ENCODE measurements at regions not wholly inside any gene's neighbourhood (a gene's known extent, or its start where the extent isn't known, plus 50 kb on each side); places are given as distances from the start of the nearest gene placed in this dataset.

GRCh38 chr1:235011599-235012435 is 116.8 kb downstream of the TOMM20 start:
- no peaks in the 10 kb centered on the region for H3K36me3 Mint-ChIP-seq (ENCODE audit: low read depth)
- ATAC-seq (ENCODE audit: poor library complexity): peak; percentile 91
- Histone ChIP-seq H3K4me3 (ENCODE audit: low read length) (peak overlapping the region; percentile 38), H3K27ac (ENCODE audit: low read depth in 1 of 2, low read length in 2 of 2) (peak overlapping the region; percentile 88 to 89), H3K27me3 (ENCODE audit: control insufficient read depth in 1 of 2, insufficient read depth in 2 of 2, low read length in 2 of 2) (no peaks in the 10 kb centered on the region), H3K4me1 (ENCODE audit: insufficient read depth, low read length) (peaks cover 52% of the 10 kb centered on the region), H3K9me3 (ENCODE audit: control insufficient read depth in 1 of 2, insufficient read depth in 1 of 2, low read length in 2 of 2) (peaks cover 0 to 6% of the 10 kb centered on the region in 2 experiments), H3K36me3 (ENCODE audit: insufficient read depth, low read length) (no peaks in the 10 kb centered on the region)
- intact Hi-C loops (cut with DNase I, micrococcal nuclease): loop anchor here (1.0 to 10.0 kb wide), 8 partner anchors 35 to 401 kb away; partner anchors contain the start of gene IRF2BP2 (in 1 of the 2)
- no peaks in the 10 kb centered on the region for H3K9me3 Mint-ChIP-seq
- H3K4me1 Mint-ChIP-seq (ENCODE audit: low read depth): peaks cover 69% of the 10 kb centered on the region
- ChIA-PET CTCF (interaction anchor here (1.0 to 1.6 kb wide), 8 partner anchors 33 to 414 kb away, joined by 3 to 8 read pairs (median 4); no protein-coding TSS in a partner anchor), POLR2A (interaction anchor here (0.8 to 2.0 kb wide), 19 partner anchors 12 to 533 kb away, joined by 3 to 49 read pairs (median 5); partner anchors contain the start of genes IRF2BP2 and TARBP1)
- peak; percentile 81 to 100 (median 90) for DNase-seq
- H3K27me3 Mint-ChIP-seq: no peaks in the 10 kb centered on the region
- H3K27ac Mint-ChIP-seq: peak overlapping the region; percentile 86
- peak overlapping the region; percentile 58 for H3K4me3 Mint-ChIP-seq
- no peak for TF ChIP-seq CTCF (IDR thresholded peaks at IDR 0.05)

- no peak for TF ChIP-seq CTCF (IDR thresholded peaks at IDR 0.05)
- no peaks in the 10 kb centered on the region for H3K36me3 Mint-ChIP-seq (ENCODE audit: low read depth)
- no peaks in the 10 kb centered on the region for H3K36me3 ChIP-seq (ENCODE audit: insufficient read depth, low read length)
- H3K4me3 ChIP-seq (ENCODE audit: low read length): peak overlapping the region; percentile 38
- no peaks in the 10 kb centered on the region for H3K27me3 Mint-ChIP-seq
- ChIA-PET CTCF (interaction anchor here (0.6 to 1.6 kb wide), 8 partner anchors 33 to 413 kb away, joined by 3 to 8 read pairs (median 4); no protein-coding TSS in a partner anchor), POLR2A (interaction anchor here (0.8 to 2.0 kb wide), 17 partner anchors 12 to 532 kb away, joined by 3 to 49 read pairs (median 5); partner anchors contain the start of genes IRF2BP2 and TARBP1)
- H3K4me1 ChIP-seq (ENCODE audit: insufficient read depth, low read length): peaks cover 58% of the 10 kb centered on the region
- DNase-seq (peak in 10 of 14 experiments; percentile 4 to 88 (median 37)), ATAC-seq (ENCODE audit: poor library complexity) (no peak)
- H3K9me3 Mint-ChIP-seq: no peaks in the 10 kb centered on the region
- H3K4me1 Mint-ChIP-seq (ENCODE audit: low read depth): peaks cover 76% of the 10 kb centered on the region
- H3K27ac ChIP-seq (ENCODE audit: low read depth in 1 of 2, low read length in 2 of 2): peak overlapping the region; percentile 88 to 89
- peaks cover 0 to 6% of the 10 kb centered on the region in 2 experiments for H3K9me3 ChIP-seq (ENCODE audit: control insufficient read depth in 1 of 2, insufficient read depth in 1 of 2, low read length in 2 of 2)
- H3K4me3 Mint-ChIP-seq: peak overlapping the region; percentile 58
- peak overlapping the region; percentile 86 for H3K27ac Mint-ChIP-seq
- H3K27me3 ChIP-seq (ENCODE audit: control insufficient read depth in 1 of 2, insufficient read depth in 2 of 2, low read length in 2 of 2): no peaks in the 10 kb centered on the region
- intact Hi-C loops (cut with DNase I, micrococcal nuclease): loop anchor here (2.0 to 10.0 kb wide), 5 partner anchors 34 to 246 kb away; no protein-coding TSS in a partner anchor
Observed at GRCh38 chr1:235011064-235011598, 117.5 kb downstream of the TOMM20 start.

GRCh38 chr1:235009561-235010306 is 118.9 kb downstream of the TOMM20 start:
- DNase-seq (no peak), ATAC-seq (ENCODE audit: poor library complexity) (no peak)
- Histone ChIP-seq H3K36me3 (ENCODE audit: insufficient read depth, low read length) (no peaks in the 10 kb centered on the region), H3K4me3 (ENCODE audit: low read length) (no peak overlapping the region), H3K4me1 (ENCODE audit: insufficient read depth, low read length) (peaks cover 49% of the 10 kb centered on the region), H3K27me3 (ENCODE audit: control insufficient read depth in 1 of 2, insufficient read depth in 2 of 2, low read length in 2 of 2) (no peaks in the 10 kb centered on the region), H3K9me3 (ENCODE audit: control insufficient read depth in 1 of 2, insufficient read depth in 1 of 2, low read length in 2 of 2) (peaks cover 0 to 6% of the 10 kb centered on the region in 2 experiments), H3K27ac (ENCODE audit: low read depth in 1 of 2, low read length in 2 of 2) (no peak overlapping the region)
- ChIA-PET POLR2A (no interaction called here), CTCF (no interaction called here)
- Mint-ChIP-seq H3K36me3 (ENCODE audit: low read depth) (no peaks in the 10 kb centered on the region), H3K9me3 (no peaks in the 10 kb centered on the region), H3K27ac (peak overlapping the region; percentile 86), H3K4me1 (ENCODE audit: low read depth) (peaks cover 68% of the 10 kb centered on the region), H3K4me3 (peak overlapping the region; percentile 57), H3K27me3 (no peaks in the 10 kb centered on the region)
- intact Hi-C loops (cut with DNase I, micrococcal nuclease): loop anchor here (2.0 to 10.0 kb wide), 5 partner anchors 32 to 245 kb away; no protein-coding TSS in a partner anchor
- TF ChIP-seq CTCF (IDR thresholded peaks at IDR 0.05): no peak
